Upper lobe of left lung (tissue), 4 donors: ENCODE measurements at regions not wholly inside any gene's neighbourhood (a gene's known extent, or its start where the extent isn't known, plus 50 kb on each side); places are given as distances from the start of the nearest gene placed in this dataset.

Experiments
- CTCF ChIP-seq, 6 experiments: fragments of 450-650 bp in 4 of 6; fragments of 200-600 bp in 2 of 6; sonication (generic) in 2 of 6; IDR thresholded peaks; one replicate each; pipeline ENCODE4 v1.5.1; 2016 to 2019; ENCODE audit warnings: antibody characterized with exemption in 6 of 6
- EP300 ChIP-seq, 4 donors: sonication (generic); formaldehyde crosslinking; IDR thresholded peaks; one replicate each; pipeline ENCODE4 v1.5.1; 2017; ENCODE audit warnings: antibody characterized with exemption in 4 of 4, control low read depth in 2 of 4
- POLR2A ChIP-seq, 4 donors: fragments of 450-650 bp; IDR thresholded peaks; one replicate each; pipeline ENCODE4 v1.5.1; 2016 to 2017; ENCODE audit warnings: antibody characterized with exemption in 4 of 4, mild to moderate bottlenecking in 2 of 4
- POLR2AphosphoS5 ChIP-seq, 2 donors: sonication (generic); formaldehyde crosslinking; IDR thresholded peaks; one replicate each; pipeline ENCODE4 v1.5.1; 2017; ENCODE audit warnings: antibody characterized with exemption in 2 of 2

GRCh38 chr6:132053511-132053910 is 102.3 kb upstream of the CCN2 start:
- TF ChIP-seq POLR2A (IDR thresholded peaks at IDR 0.05) = no peak
- TF ChIP-seq CTCF (IDR thresholded peaks at IDR 0.05) = no peak
- no peak for TF ChIP-seq POLR2AphosphoS5 (IDR thresholded peaks at IDR 0.05)
- TF ChIP-seq EP300 (IDR thresholded peaks at IDR 0.05) = no peak
